ENCODE measurements at regions not wholly inside any gene's neighbourhood (a gene's known extent, or its start where the extent isn't known, plus 50 kb on each side); places are given as distances from the start of the nearest gene placed in this dataset.

DNA sequence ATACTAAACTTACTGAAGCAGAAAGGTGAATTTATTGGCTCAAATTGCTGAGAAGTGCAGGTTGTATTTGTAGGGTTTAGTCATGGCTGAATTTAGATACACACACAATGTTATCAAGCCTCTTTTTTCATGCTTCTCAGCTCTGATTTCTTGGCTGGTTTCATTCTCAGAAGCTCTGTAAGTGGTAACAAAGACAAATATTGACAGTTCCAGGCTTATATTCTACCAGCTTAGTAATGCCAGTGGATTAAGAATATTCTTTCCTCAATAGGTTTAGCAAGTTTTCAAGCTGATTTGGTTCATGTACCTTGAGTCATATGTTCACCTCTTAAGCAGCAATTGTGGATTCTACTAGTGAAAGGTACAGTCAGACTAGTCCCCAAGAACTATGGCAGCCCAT, 52.1 kb upstream of the PKIB start:
- Mint-ChIP-seq H3K4me3 (no peak overlapping the region), H3K27ac (no peak overlapping the region), H3K27me3 (no peaks in the 10 kb centered on the region), H3K9me3 (peaks cover 8% of the 10 kb centered on the region), H3K36me3 (ENCODE audit: low read depth) (no peaks in the 10 kb centered on the region), H3K4me1 (ENCODE audit: low read depth) (no peaks in the 10 kb centered on the region)
- Histone ChIP-seq H3K9me3 (ENCODE audit: control insufficient read depth in 1 of 2, insufficient read depth in 1 of 2, low read length in 2 of 2) (peaks cover 0 to 6% of the 10 kb centered on the region in 2 experiments), H3K4me1 (ENCODE audit: insufficient read depth, low read length) (no peaks in the 10 kb centered on the region), H3K27ac (ENCODE audit: low read depth in 1 of 2, low read length in 2 of 2) (no peak overlapping the region), H3K4me3 (ENCODE audit: low read length) (no peak overlapping the region), H3K27me3 (ENCODE audit: control insufficient read depth in 1 of 2, insufficient read depth in 2 of 2, low read length in 2 of 2) (no peaks in the 10 kb centered on the region), H3K36me3 (ENCODE audit: insufficient read depth, low read length) (no peaks in the 10 kb centered on the region)
- CTCF ChIA-PET, result no interaction called here
- TF ChIP-seq CTCF (IDR thresholded peaks at IDR 0.05), result no peak
- DNase-seq (no peak), ATAC-seq (ENCODE audit: poor library complexity) (no peak)
- intact Hi-C loops (cut with DNase I, micrococcal nuclease), result no loop called here
- POLR2A ChIA-PET, result no interaction called here

Data from CD4-positive, alpha-beta T cell (primary cell).